KG1 (cell line): ENCODE measurements at regions not wholly inside any gene's neighbourhood (a gene's known extent, or its start where the extent isn't known, plus 50 kb on each side); places are given as distances from the start of the nearest gene placed in this dataset.
A peak's percentile ranks its signal among the peaks of the same experiment; 100 is the strongest.

Experiments
- DNase-seq: peaks from one replicate; lab custom pipeline; 2025; lab: John Stamatoyannopoulos, UW

DNA sequence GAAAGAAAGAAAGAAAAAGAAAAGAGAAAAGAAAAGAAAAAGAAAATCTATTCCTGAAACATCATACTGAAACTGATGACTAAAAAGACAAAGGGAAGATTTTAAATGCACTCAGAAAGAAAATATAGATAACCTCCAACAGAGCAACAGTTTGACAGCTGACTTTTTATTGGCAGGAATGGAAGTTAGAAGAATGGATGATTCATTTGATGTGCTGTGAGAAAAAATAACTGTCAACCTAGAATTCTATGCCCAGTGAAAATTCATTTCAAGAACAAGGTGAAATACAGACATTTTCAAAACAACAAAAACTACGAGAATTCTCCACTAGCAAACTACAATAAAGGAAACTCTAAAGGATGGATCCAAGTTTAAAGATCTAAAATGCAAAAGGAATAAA, 50.5 kb upstream of the HSPA12A start:
- no peak for DNase-seq

DNA sequence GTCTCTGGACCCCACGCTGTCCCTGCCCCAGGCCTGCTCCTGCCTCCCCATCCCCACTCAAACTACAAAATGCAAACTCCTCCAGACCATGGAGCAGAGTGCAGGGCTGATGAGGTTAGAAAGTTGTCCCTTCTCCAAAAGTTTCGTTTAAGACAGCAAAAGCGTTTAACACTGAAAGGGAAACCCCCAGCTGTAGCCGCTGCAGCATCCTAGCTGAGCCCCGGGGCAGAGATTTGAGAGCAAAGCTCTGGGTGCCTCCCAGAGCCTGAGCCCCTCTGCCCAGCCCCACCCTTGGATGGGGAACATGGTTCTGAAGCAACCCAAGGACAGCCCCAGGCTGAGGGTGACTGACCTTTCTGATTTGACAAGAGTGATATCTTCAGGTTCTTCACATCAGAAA, 52.8 kb upstream of the ENO4 start:
- no peak for DNase-seq

GRCh38 chr10:116796910-116797513, 52.3 kb upstream of the ENO4 start:
- peak; percentile 19 for DNase-seq

GRCh38 chr10:116798859-116799258, 50.4 kb upstream of the ENO4 start:
- DNase-seq, result no peak
